ENCODE measurements at regions not wholly inside any gene's neighbourhood (a gene's known extent, or its start where the extent isn't known, plus 50 kb on each side); places are given as distances from the start of the nearest gene placed in this dataset.

GRCh38 chr3:110677506-110677905 is 394.1 kb upstream of the NECTIN3 start:
- TF ChIP-seq ESRRA (CRISPR knock-in tag; IDR thresholded peaks at IDR 0.05; ENCODE audit: borderline replicate concordance) (no peak), CTCF (IDR thresholded peaks at IDR 0.05) (no peak), CREB1 (CRISPR knock-in tag; IDR thresholded peaks at IDR 0.05) (no peak), TCF7 (CRISPR knock-in tag; IDR thresholded peaks at IDR 0.05; ENCODE audit: low read depth) (no peak)

All from WTC11 (cell line).